C1 segment of cervical spinal cord (tissue), 14 donors: ENCODE measurements at regions not wholly inside any gene's neighbourhood (a gene's known extent, or its start where the extent isn't known, plus 50 kb on each side); places are given as distances from the start of the nearest gene placed in this dataset.
"Not testable (repeated sequence)": the region's sequence is repeated elsewhere in the genome, so short reads cannot be mapped to it uniquely, and the experiment has no call there.

Experiments
- DNase-seq, 14 donors: peaks; one replicate each; lab custom pipeline; 2025; lab: John Stamatoyannopoulos, UW

DNA sequence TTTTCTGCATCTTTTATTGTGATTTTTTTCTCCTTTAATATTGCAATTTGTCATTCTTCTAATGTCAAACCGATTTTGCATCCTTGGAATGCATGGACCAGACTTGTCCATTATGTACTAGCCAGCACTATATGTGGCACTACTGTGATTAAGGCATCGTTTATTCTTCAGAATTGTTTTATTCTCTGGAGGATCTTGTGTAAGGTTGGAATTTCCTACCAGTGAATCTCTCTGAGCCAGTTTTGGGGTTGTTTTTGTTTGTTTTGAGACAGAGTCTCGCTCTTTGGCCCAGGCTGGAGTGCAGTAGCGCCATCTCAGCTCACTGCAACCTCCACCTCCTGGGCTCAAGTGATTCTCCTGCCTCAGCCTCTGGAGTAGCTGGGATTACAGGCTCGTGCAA is 58.5 kb downstream of the IGLL5 start:
- DNase-seq: no peak

DNA sequence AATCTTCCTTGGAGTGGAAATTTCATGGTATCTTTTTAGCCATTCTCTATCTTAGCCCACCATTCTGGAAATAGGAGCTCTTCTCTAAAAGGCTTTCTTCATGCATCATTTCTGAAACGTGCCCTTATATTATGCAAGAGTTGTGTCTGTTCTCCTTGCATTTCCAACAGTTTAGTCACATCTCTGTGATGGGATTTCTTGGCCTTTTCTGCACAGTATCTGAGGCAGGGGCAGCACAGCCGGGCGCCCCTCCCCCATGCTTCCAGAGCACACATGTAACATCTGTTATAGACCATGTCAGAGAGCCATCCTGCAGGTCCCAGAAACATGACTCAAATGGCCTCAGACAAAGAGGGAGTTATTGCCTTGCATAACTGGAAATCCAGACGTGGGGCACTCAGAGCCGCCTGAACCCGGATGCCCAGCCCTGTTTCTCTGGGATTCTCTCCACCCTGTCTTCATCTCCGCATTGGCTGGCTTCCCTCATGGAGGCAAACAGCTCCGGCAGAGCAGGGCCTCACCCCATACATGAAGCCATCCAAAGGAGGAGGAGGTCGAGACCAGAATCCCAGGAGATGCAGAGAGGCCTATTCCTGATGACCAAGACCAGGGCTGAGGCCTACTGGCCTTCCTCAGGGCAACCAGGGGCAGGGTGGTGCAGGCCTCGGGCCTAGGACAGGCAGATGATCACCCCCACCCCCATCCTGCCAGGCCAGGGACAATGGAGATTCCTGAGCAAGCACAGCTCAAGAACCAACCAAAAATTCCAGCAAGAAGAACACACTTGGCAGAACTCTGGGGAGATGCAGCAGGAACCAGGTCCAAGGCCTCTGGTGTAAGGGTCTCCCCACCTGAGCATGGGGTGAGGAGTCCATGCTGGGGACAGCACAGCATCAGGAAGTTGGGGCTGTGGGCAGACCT is 61.3 kb downstream of the IGLL5 start:
- no peak for DNase-seq

DNA sequence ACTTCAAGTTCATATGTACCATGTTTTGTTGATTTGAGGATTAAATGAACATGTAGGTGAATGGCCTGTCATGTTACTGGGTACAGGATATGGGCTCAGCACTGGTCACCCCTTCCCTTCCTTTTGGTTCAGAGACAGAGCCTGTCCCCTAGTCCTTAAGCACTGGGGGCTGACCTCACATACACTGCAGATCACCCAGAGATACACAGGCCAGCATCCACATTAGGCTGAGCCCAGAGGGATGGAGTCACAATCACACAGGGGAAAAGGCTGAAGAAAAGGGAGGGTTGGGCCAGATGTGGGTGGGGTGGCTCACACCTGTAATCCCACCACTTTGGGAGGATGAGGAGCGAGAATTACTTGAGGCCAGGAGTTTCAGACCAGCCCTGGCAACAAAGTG is 62.3 kb downstream of the IGLL5 start:
- no peak for DNase-seq

DNA sequence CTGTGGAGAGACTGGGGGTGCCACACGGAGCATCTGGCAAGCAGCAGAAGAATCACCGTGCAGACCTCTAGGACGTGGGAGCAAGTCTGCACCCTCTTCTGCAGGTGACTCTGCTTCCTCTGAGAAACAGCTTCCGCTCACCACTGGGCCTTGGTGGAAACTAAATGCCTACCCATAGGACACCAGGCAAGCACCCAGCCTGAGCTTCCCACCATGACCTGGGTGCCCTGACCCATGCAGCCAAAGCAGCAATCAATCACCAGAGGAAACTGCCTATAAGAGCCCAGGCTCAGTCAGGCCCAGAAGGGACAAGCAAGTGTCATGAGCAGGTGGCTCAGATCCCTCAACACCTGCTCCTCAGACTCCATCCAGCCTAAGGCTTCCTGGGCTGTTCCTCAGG is 63.4 kb downstream of the IGLL5 start:
- DNase-seq: no peak

DNA sequence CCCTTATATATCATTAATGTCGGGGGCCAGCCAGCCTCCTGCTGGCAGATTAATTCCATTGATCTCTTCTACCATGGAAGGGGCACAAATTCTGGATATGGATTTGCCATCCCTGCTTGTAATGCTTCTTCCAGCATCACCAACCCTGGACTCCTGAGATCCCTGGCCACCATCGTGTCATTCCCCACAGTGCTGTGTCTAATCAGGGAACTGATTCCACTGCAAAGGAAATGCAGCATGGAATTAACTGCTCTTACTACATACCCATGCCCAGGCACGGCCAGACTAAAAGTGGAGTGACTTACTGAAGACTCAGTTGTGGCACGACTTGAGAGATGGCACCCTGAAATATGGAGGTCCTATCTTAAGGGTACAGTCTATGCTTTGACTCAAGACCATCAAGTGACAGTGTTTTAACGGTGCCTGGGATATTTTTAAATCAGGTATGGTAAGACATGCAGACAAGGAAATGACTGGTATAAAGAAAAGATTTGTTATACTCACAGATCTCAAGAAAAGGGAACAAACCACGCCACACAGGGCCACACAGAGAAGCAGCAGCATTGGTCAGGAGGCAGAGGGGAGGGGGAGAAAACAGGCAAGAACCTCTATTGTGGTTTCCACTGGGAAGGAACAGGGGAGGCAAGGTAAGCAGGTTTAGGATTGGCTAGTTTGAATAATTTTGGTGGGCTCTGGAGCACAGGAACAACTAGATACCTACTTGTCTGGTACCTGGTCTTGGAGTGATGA is 65.1 kb downstream of the IGLL5 start:
- no peak for DNase-seq

DNA sequence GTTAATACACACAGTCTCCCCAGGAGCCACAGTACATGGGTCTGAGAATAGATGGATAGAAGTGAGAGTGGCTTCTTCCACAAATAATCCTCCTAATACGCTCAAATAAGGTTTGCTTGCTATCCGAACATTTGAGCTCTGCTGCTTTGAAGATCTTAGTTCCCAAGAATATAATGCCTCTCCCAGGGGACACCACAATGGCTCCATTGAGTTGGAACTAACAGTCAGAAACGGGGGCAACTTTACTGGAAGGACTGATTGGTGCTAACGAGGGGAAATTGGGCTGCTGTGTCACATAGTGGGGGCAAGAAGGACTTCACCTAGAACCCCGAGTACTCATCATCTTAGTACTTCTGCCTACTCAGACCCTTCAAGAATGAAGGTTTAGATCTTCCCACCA is 66.2 kb downstream of the IGLL5 start:
- DNase-seq: no peak

DNA sequence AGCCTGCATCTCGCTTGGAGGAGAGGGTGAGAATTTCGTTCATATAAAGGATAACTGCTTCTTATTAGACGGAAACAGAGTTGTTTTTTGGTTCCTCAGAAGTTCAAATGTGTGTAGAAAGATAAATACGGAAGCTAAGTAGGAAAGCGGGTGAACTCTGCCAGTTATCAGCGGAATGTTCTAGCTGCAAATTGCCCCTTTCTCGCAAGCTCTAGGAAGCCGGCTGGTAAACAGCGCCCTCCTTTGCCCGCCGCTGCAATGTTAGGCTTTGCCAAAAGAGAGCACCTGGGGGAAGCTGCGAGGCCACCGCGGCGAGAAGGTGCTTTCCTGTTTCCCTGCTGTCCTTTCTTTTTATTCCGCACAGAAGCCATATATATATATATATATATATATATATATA is 67.0 kb downstream of the IGLL5 start:
- DNase-seq: no peak

DNA sequence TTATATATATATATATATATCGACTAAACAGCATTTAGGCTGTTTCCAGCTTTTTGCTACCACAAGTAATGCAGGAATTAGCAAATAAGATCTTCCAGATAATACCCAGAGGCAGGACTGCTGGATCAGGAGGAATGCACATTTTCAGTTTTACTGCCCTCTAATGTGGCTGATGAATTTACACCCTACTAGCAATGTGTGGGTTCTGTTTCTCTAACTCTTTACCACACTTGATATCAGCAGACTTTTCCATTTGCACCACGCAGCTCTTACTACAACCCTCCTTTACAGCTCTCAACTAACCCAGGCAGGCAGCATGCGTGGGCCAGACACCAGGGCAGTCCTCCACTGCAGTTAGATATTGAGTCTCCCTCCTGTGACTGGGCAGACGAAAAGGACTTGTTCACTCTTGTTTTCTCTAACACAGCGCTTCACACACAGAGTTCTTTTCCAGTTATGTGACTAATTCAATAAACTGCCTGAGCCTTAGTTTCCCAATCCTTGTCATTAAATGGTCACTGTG is 67.7 kb downstream of the IGLL5 start:
- peak in 1 of 14 donors; percentile 39 for DNase-seq

DNA sequence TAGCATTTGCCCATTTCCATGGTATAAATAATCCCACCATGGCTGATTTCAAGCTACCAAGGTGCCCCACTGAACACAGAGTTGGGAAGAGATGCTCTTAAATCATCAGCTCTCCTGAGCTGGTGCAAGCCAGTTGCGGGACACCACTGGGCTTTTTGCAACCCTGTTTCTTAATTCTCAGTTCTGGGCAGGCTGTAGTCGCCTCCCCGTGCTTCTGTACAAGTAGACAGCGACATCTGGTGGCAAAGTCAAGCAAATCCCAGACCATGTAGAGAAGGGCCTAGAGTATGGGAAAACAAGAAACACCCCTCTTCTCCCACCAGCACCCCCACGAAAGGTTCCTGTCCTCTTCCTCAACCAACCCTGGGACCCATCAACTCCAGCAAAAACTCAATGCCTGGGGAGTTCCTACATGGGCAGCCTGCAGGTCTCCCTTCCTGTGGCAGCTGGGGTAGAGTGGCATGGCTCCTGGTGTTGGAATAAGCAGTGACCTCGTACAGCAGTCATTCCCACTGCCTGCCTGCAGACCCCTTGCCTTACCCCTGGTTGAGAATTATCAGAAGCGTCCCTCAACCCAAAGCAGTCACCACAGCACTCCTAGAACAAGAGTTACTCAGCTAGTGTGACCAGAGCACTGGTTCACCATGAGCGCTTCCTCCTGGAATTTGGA is 68.4 kb downstream of the IGLL5 start:
- peak in 12 of 14 donors; percentile 8 to 61 (median 30) for DNase-seq

DNA sequence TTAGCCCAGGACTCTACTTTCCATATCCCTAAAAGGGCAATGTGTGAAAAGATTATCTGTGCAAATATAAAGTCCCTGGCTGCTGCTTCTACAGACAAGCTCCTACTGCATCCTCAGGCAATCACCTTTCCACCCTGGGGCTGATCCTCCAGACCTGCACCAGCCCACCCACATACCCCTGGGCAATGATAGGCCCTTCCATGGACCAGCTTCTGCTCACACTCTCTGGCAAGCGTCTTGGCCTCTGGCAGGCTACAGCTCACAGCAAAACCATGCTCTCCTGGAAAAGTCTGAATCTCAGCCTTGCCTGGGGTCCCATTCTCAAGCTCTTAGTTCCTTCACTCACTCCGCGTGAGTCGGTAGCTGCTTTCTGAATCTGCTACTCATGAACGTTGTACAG is 69.5 kb downstream of the IGLL5 start:
- DNase-seq: no peak

DNA sequence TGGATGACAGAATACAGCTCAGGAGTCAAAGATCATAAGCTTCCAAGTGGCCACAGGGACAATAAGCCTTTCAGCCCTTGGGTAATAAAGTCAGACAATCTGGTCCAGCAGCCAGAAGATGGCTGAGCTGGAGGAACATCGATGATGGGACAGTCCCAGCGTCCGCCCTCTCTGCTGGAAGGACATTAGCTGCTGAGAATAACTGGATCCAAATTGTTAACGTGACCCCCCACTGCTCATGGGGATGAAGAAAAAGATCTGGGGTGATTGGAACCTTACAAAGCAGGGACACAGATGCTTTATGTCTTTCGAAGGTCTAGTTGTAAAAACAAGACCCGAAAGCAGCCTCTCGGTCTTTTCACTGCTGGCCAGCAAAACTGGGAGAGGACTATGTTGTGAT is 71.0 kb downstream of the IGLL5 start:
- DNase-seq: no peak

DNA sequence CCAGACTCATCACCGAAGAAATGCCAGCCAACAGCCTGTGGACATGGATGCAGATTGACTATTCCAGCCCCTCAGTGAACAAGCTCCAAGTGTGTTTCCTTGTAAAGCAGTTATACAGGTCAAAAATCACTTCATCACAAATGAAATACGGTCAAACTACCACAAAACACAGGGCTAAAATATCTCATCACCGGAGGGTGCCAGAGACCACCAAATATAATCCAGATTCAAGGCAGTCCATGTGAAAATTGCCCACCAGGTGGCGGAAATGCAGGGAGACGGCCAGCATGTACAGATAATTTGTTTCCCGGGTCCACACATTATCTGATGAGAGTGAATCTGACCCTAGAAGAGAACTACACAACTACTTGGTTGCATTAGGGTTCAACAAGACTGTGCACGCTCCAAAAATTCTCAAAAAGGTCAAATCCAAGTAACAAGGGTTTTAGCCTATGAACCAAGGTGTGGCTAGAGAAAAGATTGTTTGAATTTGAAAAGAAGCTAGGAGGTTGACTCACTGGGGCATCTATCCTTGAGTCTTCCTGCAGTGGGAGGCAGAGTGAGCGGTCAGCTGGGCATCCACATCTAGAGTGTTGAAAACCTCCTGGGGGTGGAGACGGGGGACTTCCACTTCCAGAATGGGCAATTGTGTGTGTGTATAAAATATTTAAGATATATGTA is 71.7 kb downstream of the IGLL5 start:
- peak in 12 of 14 donors; percentile 10 to 77 (median 69) for DNase-seq

DNA sequence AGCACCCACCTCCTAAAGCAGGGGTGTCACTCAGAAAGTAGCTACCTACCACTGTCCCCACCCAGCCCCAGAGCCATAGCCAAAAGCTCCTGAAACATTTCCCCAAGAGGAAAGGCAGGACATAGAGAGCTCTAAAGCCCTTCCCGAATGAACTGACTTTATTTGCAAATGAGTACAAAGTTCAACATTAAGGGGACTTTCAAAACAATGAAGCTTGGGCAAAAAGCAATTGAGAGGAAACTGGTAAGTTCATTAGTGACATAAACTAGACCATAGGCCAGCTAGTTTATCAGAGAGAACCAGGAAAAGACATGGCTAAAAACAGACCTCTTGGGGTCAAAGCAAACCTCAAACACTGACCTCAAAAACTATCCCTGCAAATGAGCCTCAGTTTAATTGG is 72.7 kb downstream of the IGLL5 start:
- DNase-seq: no peak

DNA sequence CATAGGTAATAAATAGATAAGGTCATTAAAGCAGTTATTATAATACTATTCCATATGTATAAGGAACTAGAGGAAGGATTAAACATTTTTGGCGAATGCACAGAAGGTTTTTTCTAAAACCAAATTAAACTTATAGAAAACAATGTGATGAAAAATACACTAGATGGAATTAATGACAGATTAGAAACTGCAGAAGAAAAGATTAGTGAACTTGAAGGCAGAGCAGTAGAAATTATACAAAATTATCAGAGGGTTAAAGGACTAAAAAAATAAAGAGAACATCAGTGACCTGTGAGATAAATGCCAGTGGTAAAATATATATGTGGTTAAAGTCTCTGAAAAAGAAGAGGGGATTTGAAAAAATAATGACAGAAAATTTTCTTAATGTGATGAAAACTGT is 74.0 kb downstream of the IGLL5 start:
- no peak for DNase-seq

DNA sequence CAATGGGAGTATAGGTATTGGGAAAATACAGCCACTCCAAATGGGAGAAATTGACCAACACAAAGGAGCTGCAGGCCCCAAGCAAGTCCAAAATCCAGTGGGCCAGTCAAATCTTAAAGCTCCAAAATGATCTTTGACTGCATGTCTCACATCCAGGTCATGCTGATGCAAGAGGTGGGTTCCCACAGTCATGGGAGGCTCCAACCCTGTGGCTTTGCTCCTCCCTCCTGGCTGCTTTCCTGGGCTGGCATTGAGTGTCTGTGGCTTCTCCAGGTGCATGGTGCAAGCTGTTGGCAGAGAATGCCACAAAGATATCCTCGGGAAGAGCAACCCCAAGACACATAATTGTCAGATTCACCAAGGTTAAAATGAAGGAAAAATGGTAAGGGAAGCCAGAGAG is 80.8 kb downstream of the IGLL5 start:
- no peak for DNase-seq

DNA sequence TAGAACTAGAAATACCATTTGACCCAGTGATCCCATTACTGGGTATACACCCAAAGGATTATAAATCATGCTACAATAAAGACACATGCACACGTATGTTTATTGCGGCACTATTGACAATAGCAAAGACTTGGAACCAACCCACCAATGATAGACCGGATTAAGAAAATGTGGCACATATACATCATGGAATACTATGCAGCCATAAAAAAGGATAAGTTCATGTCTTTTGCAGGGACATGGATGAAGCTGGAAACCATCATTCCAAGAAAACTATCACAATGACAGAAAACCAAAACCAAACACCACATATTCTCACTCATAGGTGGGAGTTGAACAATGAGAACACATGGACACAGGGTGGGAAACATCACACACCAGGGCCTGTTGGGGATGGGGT is 85.0 kb downstream of the IGLL5 start:
- DNase-seq: not testable (repeated sequence)

DNA sequence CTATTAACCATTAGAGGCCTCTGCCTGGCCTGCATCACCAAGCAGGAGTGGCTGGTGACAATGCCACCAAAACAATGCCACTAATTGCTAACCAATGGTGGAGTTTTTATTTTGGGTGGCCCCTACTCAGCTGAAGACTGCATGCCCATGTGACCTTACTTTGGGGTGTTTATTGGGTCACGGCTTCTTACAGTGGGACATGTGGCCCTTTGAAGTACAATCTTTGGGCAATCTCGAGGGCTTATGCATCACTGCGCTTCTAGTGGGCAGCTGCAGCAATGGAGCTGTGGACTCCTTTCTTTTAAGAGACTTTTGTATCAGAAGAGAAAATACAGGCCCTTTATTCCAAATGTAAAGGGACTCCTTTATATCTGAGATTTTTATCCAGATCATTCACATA is 85.7 kb downstream of the IGLL5 start:
- DNase-seq: no peak

DNA sequence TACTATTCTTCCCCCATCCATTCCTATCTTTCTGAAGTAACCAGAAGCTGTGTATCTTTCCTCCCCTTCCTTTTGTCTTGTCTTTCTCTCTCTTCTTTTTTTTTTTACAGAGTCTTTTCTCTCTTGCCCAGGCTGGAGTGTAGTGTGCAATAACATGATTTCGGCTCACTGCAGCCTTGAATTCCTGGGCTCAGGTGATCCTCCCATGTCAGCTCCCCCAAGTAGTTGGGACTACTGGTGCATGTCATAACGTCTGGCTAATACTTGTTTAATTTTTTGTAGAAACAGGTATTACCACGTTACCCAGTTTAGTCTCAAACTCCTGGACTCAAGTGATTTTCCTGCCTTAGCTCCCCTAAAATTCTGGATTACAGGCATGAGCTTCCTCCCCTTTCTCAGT is 86.5 kb downstream of the IGLL5 start:
- DNase-seq: no peak

DNA sequence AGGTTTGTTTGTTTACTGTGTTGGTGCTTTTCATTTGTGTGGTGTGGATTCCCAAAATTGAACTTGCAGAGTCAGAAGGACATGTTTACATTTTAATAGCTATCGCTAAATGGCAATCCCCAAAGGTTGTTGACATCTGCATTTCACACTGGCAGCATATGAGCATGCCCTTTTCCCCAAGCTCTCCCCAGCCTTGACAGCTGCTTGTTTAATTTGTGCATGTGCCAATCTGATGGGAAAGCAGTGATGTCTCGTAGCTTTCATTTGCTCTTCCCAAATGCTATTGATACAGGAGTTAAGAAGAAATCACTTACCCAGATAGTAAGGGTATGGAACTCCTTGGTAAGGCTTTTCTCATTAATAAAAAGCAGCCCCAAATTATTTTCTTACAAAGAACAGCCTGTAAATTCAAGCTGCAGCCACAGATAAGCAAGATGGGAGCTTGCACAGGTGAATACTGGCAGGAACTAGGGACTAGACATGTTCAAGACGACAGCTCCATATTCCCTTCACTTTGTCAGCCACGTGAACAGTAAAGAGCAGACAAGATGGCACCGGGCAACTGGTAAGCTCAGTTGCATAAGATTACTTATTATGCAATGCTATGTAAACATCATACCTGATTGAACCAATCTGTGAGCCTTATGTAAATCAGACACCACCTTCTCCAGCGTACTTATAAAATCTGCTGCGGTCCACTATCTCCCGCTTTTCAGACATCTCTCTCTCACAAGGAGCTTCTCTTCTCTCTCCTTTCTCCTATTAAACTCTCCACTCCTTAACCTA is 87.4 kb downstream of the IGLL5 start:
- no peak for DNase-seq

DNA sequence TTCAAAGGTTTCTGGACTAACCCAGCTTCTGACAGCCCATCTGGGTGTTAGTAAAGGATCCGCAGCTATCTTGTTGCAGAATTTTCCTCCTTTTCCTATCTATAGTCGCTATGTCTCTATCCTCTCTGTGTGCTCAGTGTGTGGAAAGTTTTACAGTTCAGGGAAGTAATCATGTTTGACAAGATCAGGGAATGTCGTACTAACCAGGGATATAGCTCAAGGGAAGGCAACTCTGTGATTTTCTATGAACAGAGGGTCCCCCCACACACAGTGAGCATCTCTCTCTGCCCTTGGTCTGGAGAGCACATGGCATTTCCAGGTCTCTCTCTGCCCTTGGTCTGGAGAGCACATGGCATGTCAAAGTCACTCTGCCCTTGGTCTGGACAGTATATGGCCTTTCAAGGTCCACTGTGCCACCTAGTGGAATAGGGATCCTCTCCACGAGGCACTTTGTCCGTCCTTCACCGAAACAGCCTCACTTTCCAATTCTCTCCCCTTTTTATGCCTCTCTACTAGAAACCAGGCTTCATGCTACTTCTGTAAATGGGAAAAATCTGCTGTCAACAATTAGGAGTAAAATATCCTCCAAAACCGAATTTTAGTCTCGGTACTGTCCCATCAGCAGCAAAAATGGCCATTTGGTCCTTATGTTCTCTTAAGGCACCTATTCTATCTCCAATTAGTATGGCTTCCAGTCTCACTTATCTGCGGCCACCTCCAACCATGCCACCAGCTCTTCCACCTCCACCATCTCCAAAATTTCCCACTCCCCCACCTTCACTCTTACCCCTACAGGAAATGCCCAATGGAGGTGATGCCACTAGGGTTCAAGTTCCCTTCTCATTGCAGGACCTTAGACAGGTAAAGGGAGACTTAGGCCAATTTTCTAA is 88.7 kb downstream of the IGLL5 start:
- no peak for DNase-seq
